Epithelial cell of esophagus (primary cell): ENCODE measurements at regions not wholly inside any gene's neighbourhood (a gene's known extent, or its start where the extent isn't known, plus 50 kb on each side); places are given as distances from the start of the nearest gene placed in this dataset.

Experiments used
- DNase-seq: peaks from one replicate; pipeline ENCODE4 v3.0.0; 2010; ENCODE audit warnings: low read depth
- H3K4me3 ChIP-seq: 2 replicates; pipeline ENCODE4 v1.5.1; 2011; ENCODE audit warnings: mild to moderate bottlenecking, low read length, control low read depth
- CTCF ChIP-seq: IDR thresholded peaks from 2 replicates; pipeline ENCODE4 v1.5.1; 2011; ENCODE audit warnings: low read depth, mild to moderate bottlenecking, low read length, control low read depth, inconsistent platforms; ENCODE audit not compliant: insufficient read depth; ENCODE audit errors: missing control alignments

- TF ChIP-seq CTCF, result no peak
- no peak overlapping the region for H3K4me3 ChIP-seq
- DNase-seq, result peak; percentile 2
Observed at GRCh38 chr11:134008634-134009071, 51.9 kb upstream of the IGSF9B start.

GRCh38 chr11:134013518-134013917, 55.4 kb upstream of the JAM3 start:
- no peak overlapping the region for H3K4me3 ChIP-seq
- no peak for TF ChIP-seq CTCF
- no peak for DNase-seq

- TF ChIP-seq CTCF, result no peak
- no peak overlapping the region for H3K4me3 ChIP-seq
- no peak for DNase-seq
Observed at GRCh38 chr11:134014511-134014910, 54.4 kb upstream of the JAM3 start.

- no peak for TF ChIP-seq CTCF
- no peak for DNase-seq
- no peak overlapping the region for H3K4me3 ChIP-seq
Observed at GRCh38 chr11:134015556-134015955, 53.3 kb upstream of the JAM3 start.

GRCh38 chr11:134017511-134018430, 51.1 kb upstream of the JAM3 start:
- H3K4me3 ChIP-seq, result no peak overlapping the region
- DNase-seq, result no peak
- TF ChIP-seq CTCF, result no peak
